Neuronal stem cell (in vitro differentiated cells): ENCODE measurements at regions not wholly inside any gene's neighbourhood (a gene's known extent, or its start where the extent isn't known, plus 50 kb on each side); places are given as distances from the start of the nearest gene placed in this dataset.
A peak's percentile ranks its signal among the peaks of the same experiment; 100 is the strongest.
"Not testable (repeated sequence)": the region's sequence is repeated elsewhere in the genome, so short reads cannot be mapped to it uniquely, and the experiment has no call there.

Experiments
- DNase-seq: peaks from one replicate; pipeline ENCODE4 v3.0.0-alpha.2; 2013; ENCODE audit warnings: low spot score
- H2AFZ ChIP-seq: one replicate; pipeline ENCODE4 v1.6.1; 2013; ENCODE audit warnings: mild to moderate bottlenecking, low read length, inconsistent platforms
- H2AK5ac ChIP-seq: 2 replicates; pipeline ENCODE4 v1.6.1; 2013; ENCODE audit warnings: low read depth, mild to moderate bottlenecking, inconsistent platforms, low read length, moderate library complexity, mixed read lengths
- H2BK120ac ChIP-seq: 2 replicates; pipeline ENCODE4 v1.6.1; 2013; ENCODE audit warnings: low read depth, mild to moderate bottlenecking, inconsistent platforms, low read length, moderate library complexity, mixed read lengths
- H2BK12ac ChIP-seq: one replicate; pipeline ENCODE4 v1.6.1; 2013; ENCODE audit warnings: low read length, inconsistent platforms
- H2BK15ac ChIP-seq: 2 replicates; pipeline ENCODE4 v1.6.1; 2013; ENCODE audit warnings: mild to moderate bottlenecking, low read length, inconsistent platforms, mixed read lengths
- H2BK5ac ChIP-seq: one replicate; pipeline ENCODE4 v1.6.1; 2013; ENCODE audit warnings: inconsistent platforms, mild to moderate bottlenecking, low read length, moderate library complexity
- H3K14ac ChIP-seq: one replicate; pipeline ENCODE4 v1.6.1; 2013; ENCODE audit warnings: low read length, inconsistent platforms
- H3K18ac ChIP-seq: 2 replicates; pipeline ENCODE4 v1.6.1; 2013; ENCODE audit warnings: low read length, inconsistent platforms
- H3K23ac ChIP-seq: 2 replicates; pipeline ENCODE4 v1.6.1; 2013; ENCODE audit warnings: low read depth, mild to moderate bottlenecking, mixed read lengths, low read length, inconsistent platforms; ENCODE audit not compliant: poor library complexity
- H3K27ac ChIP-seq: replicated peaks from 3 replicates; pipeline ENCODE4 v1.5.1; 2013; ENCODE audit warnings: low read length, inconsistent platforms
- H3K27me3 ChIP-seq, 3 experiments: 2 replicates each; pipeline ENCODE4 v1.6.1; 2013; ENCODE audit warnings: low read length in 3 of 3, mild to moderate bottlenecking in 2 of 3, inconsistent platforms in 1 of 3, low read depth in 1 of 3, mixed read lengths in 1 of 3, moderate library complexity in 1 of 3; ENCODE audit not compliant: control insufficient read depth in 3 of 3, insufficient read depth in 3 of 3
- H3K36me3 ChIP-seq, 2 donors: replicated peaks in 1 of 2; 2 replicates each; pipeline ENCODE4 v1.6.1; 2013; ENCODE audit warnings: low read length in 2 of 2; ENCODE audit not compliant: control insufficient read depth in 2 of 2, insufficient read depth in 2 of 2
- H3K4ac ChIP-seq: 2 replicates; pipeline ENCODE4 v1.6.1; 2013; ENCODE audit warnings: inconsistent platforms, mild to moderate bottlenecking, low read length, moderate library complexity
- H3K4me1 ChIP-seq, 2 donors: 1 replicate in 1 of 2; 2 replicates in 1 of 2; pipeline ENCODE4 v1.6.1; 2013; ENCODE audit warnings: low read length in 2 of 2, low read depth in 1 of 2; ENCODE audit not compliant: control insufficient read depth in 2 of 2, insufficient read depth in 1 of 2
- H3K4me2 ChIP-seq: one replicate; pipeline ENCODE4 v1.6.1; 2013; ENCODE audit warnings: mild to moderate bottlenecking, low read length, inconsistent platforms; ENCODE audit not compliant: insufficient read depth, poor library complexity, severe bottlenecking
- H3K4me3 ChIP-seq, 2 donors: 2 replicates each; pipeline ENCODE4 v1.5.1; 2013; ENCODE audit warnings: low read length in 2 of 2, mild to moderate bottlenecking in 2 of 2, inconsistent platforms in 1 of 2, moderate library complexity in 1 of 2
- H3K79me1 ChIP-seq: one replicate; pipeline ENCODE4 v1.6.1; 2013; ENCODE audit warnings: low read depth, mild to moderate bottlenecking, inconsistent platforms, low read length, moderate library complexity
- H3K9ac ChIP-seq: one replicate; pipeline ENCODE4 v1.6.1; 2013; ENCODE audit warnings: mild to moderate bottlenecking, low read depth, low read length, inconsistent platforms; ENCODE audit not compliant: poor library complexity
- H3K9me3 ChIP-seq, 2 donors: replicated peaks in 1 of 2; 2 replicates each; pipeline versions ENCODE3 to v1.6.1; 2013; ENCODE audit warnings: low read length in 2 of 2, mild to moderate bottlenecking in 2 of 2, inconsistent platforms in 1 of 2, low read depth in 1 of 2, mixed read lengths in 1 of 2, moderate library complexity in 1 of 2; ENCODE audit not compliant: control insufficient read depth in 2 of 2, insufficient read depth in 1 of 2
- H4K8ac ChIP-seq: one replicate; pipeline ENCODE4 v1.6.1; 2013; ENCODE audit warnings: low read depth, mild to moderate bottlenecking, inconsistent platforms, low read length, moderate library complexity
- H4K91ac ChIP-seq: one replicate; pipeline ENCODE4 v1.6.1; 2013; ENCODE audit warnings: low read length, low read depth, mild to moderate bottlenecking, inconsistent platforms; ENCODE audit not compliant: poor library complexity
- WGBS, 2 donors: extraction: QIAGEN DNeasy Blood & Tissue Kit; methylation state at CpG; one replicate each; pipeline ENCODE4 v1.1.7; 2013; ENCODE audit warnings: missing lambda C conversion rate in 2 of 2, mixed read lengths in 1 of 2; ENCODE audit not compliant: insufficient read length in 2 of 2, insufficient replicate concordance in 1 of 2; ENCODE audit errors: extremely low coverage in 2 of 2; 5-methylcytosine and 5-hydroxymethylcytosine counted together

DNA sequence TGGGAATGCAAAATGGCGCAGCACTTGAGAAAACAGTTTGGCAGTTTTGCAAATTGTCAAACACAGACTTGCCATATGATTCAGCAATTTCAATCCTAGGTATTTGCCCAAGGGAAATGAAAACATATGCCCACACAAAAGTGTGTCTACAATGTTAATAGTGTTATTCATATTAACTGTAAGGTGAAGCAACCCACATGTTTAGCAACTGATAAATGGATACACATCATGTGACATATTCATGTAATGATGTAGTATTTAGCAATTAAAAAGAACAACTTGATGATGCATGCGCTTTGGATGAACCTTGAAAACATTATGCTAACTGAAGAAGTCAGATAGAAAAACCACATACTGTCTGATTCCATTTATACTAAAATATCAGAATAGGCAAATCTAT is 539.0 kb upstream of the PPP2R3A start:
- Histone ChIP-seq H2AK5ac (no peak overlapping the region), H3K18ac (no peak overlapping the region), H4K91ac (no peak overlapping the region), H2BK12ac (no peak overlapping the region), H3K79me1 (no peaks in the 10 kb centered on the region), H3K4me3 (no peak overlapping the region), H3K36me3 (no peaks in the 10 kb centered on the region), H3K23ac (no peak overlapping the region), H3K9ac (no peak overlapping the region), H2BK120ac (no peak overlapping the region), H3K4me1 (no peaks in the 10 kb centered on the region), H3K9me3 (no peaks in the 10 kb centered on the region), H3K4ac (no peak overlapping the region), H2BK5ac (no peak overlapping the region), H2BK15ac (no peak overlapping the region), H4K8ac (no peak overlapping the region), H2AFZ (no peak overlapping the region), H3K27me3 (no peaks in the 10 kb centered on the region), H3K4me2 (no peak overlapping the region), H3K14ac (no peak overlapping the region), H3K27ac (no peak overlapping the region)
- WGBS, 2 donors = no CpG with 5 or more reads among the region's 2 CpGs
- DNase-seq = no peak

DNA sequence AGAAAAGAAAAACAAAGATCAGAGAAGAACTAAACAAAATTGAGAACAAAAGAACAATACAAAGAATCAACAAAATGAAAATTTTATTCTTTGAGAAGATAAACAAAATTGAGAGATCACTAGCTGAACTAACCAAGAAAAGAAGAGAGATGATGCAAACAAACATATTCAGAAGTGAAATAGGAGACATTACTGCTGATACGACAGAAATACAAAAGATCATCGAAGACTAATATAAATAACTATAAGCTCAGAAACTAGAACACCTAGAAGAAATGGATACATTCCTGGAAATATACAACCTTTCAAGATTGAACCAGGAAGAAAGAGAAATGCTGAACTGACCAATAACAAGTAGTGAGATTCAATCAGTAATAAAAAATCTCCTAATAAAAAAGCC is 533.1 kb upstream of the PPP2R3A start:
- Histone ChIP-seq H3K4ac (no peak overlapping the region), H2BK5ac (no peak overlapping the region), H3K79me1 (no peaks in the 10 kb centered on the region), H3K27me3 (no peaks in the 10 kb centered on the region), H3K4me2 (no peak overlapping the region), H3K9me3 (no peaks in the 10 kb centered on the region), H3K4me3 (no peak overlapping the region), H2AK5ac (no peak overlapping the region), H3K27ac (no peak overlapping the region), H2AFZ (no peak overlapping the region), H3K4me1 (no peaks in the 10 kb centered on the region), H2BK15ac (no peak overlapping the region), H4K8ac (no peak overlapping the region), H2BK120ac (no peak overlapping the region), H3K36me3 (no peaks in the 10 kb centered on the region), H4K91ac (no peak overlapping the region), H2BK12ac (no peak overlapping the region), H3K18ac (no peak overlapping the region), H3K9ac (no peak overlapping the region), H3K14ac (no peak overlapping the region), H3K23ac (no peak overlapping the region)
- no CpG with 5 or more reads among the region's 2 CpGs for WGBS, 2 donors
- DNase-seq = no peak

DNA sequence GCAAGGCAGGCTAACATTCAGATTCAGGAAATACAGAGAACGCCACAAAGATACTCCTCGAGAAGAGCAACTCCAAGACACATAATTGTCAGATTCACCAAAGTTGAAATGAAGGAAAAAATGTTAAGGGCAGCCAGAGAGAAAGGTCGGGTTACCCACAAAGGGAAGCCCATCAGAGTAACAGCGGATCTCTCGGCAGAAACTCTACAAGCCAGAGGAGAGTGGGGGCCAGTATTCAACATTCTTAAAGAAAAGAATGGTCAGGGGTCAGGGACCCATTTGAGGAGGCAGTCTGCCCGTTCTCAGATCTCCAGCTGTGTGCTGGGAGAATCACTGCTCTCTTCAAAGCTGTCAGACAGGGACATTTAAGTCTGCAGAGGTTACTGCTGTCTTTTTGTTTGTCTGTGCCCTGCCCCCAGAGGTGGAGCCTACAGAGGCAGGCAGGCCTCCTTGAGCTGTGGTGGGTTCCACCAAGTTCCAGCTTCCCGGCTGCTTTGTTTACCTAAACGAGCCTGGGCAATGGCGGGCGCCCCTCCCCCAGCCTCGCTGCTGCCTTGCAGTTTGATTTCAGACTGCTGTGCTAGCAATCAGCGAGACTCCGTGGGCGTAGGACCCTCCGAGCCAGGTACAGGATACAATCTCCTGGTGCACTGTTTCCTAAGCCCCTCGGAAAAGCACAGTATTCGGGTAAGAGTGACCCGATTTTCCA is 526.5 kb upstream of the PPP2R3A start:
- not testable (repeated sequence) for H2BK15ac ChIP-seq, H2BK5ac ChIP-seq, H3K79me1 ChIP-seq, H3K27me3 ChIP-seq, H3K36me3 ChIP-seq, H2BK120ac ChIP-seq, H3K4me1 ChIP-seq, H4K8ac ChIP-seq, H2AK5ac ChIP-seq, H4K91ac ChIP-seq, H3K23ac ChIP-seq, H3K4me3 ChIP-seq, H3K9me3 ChIP-seq, H3K14ac ChIP-seq, H2BK12ac ChIP-seq, H3K9ac ChIP-seq, H3K4ac ChIP-seq, H3K27ac ChIP-seq, DNase-seq
- Histone ChIP-seq H2AFZ (peak overlapping the region; percentile 74), H3K4me2 (peak overlapping the region; percentile 11), H3K18ac (peak overlapping the region; percentile 64)
- WGBS, 2 donors = no CpG with 5 or more reads among the region's 18 CpGs

DNA sequence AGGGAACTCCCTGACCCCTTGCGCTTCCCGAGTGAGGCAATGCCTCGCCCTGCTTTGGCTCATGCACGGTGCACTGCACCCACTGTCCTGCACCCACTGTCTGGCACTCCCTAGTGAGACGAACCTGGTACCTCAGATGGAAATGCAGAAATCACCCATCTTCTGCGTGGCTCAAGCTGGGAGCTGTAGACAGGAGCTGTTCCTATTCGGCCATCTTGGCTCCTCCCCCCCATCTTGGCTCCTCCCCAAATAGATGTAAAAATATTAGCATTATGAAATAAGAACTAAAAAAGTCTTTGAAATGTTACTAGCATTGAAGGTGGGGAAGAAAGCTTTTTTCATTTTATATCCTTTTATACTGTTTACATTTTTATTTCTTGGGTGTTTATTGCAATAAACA is 525.9 kb upstream of the PPP2R3A start:
- not testable (repeated sequence) for H3K27me3 ChIP-seq, H2BK120ac ChIP-seq, H2BK15ac ChIP-seq, H3K9me3 ChIP-seq, H3K4me3 ChIP-seq, H3K79me1 ChIP-seq, H4K91ac ChIP-seq, H3K4me1 ChIP-seq, DNase-seq, H3K14ac ChIP-seq, H2BK5ac ChIP-seq, H3K18ac ChIP-seq, H3K4ac ChIP-seq, H3K27ac ChIP-seq, H3K23ac ChIP-seq, H2BK12ac ChIP-seq, H3K36me3 ChIP-seq, H2AK5ac ChIP-seq, H3K4me2 ChIP-seq, H3K9ac ChIP-seq, H4K8ac ChIP-seq
- peak overlapping the region; percentile 74 for H2AFZ ChIP-seq
- no CpG with 5 or more reads among the region's 7 CpGs for WGBS, 2 donors
